AG04449 (cell line): ENCODE measurements at regions not wholly inside any gene's neighbourhood (a gene's known extent, or its start where the extent isn't known, plus 50 kb on each side); places are given as distances from the start of the nearest gene placed in this dataset.

Experiments
- CTCF ChIA-PET: fragments of 350-600 bp; formaldehyde crosslinking; extraction: SDS; loops from one replicate; lab custom pipeline; 2021; ENCODE audit warnings: antibody characterized with exemption; lab: Yijun Ruan, JAX
- POLR2A ChIA-PET: fragments of 400-600, 350-600 bp; formaldehyde crosslinking; extraction: SDS; loops from one replicate; lab custom pipeline; 2020; ENCODE audit warnings: antibody characterized with exemption, inconsistent platforms; lab: Yijun Ruan, JAX
- DNase-seq: peaks from one replicate; pipeline ENCODE4 v3.0.0-alpha.2; 2010; ENCODE audit warnings: low read depth, low spot score
- H3K4me3 ChIP-seq: 2 replicates; pipeline ENCODE4 v1.5.1; 2011; ENCODE audit warnings: low read depth, mild to moderate bottlenecking, control low read depth, low read length
- TF ChIP-seq, protein P1 (sequence below): IDR thresholded peaks from one replicate; pipeline ENCODE4 v1.5.1; 2011; ENCODE audit warnings: mild to moderate bottlenecking, moderate library complexity, low read length, control low read depth, inconsistent platforms; ENCODE audit not compliant: insufficient read depth; ENCODE audit errors: missing control alignments

DNA sequence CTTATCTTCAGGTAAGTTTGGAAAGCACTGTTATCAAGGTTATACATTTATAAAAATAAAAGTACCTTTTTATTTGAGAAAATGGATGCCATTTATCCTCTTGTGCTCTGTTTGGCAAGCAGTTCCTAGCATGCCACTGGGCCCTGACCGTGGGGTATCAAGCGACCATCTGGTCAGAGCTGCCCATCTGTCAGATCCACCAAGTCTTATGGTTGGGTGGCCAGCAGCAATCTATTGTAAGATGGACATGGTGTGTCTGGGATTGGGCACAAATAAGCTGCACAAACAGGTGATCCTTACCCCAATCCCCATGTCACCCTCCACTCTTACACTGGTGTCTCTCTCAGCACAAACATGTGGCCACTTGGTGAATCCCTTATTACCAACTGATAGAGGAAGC is 178.5 kb downstream of the DLEU7 start:
- POLR2A ChIA-PET, result no interaction called here
- no peak overlapping the region for H3K4me3 ChIP-seq
- DNase-seq, result no peak
- TF ChIP-seq, protein P1, sequence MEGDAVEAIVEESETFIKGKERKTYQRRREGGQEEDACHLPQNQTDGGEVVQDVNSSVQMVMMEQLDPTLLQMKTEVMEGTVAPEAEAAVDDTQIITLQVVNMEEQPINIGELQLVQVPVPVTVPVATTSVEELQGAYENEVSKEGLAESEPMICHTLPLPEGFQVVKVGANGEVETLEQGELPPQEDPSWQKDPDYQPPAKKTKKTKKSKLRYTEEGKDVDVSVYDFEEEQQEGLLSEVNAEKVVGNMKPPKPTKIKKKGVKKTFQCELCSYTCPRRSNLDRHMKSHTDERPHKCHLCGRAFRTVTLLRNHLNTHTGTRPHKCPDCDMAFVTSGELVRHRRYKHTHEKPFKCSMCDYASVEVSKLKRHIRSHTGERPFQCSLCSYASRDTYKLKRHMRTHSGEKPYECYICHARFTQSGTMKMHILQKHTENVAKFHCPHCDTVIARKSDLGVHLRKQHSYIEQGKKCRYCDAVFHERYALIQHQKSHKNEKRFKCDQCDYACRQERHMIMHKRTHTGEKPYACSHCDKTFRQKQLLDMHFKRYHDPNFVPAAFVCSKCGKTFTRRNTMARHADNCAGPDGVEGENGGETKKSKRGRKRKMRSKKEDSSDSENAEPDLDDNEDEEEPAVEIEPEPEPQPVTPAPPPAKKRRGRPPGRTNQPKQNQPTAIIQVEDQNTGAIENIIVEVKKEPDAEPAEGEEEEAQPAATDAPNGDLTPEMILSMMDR, result no peak
- CTCF ChIA-PET, result interaction anchor here (1.3 kb wide), 1 partner anchor 13 kb away, joined by 4 read pairs; no protein-coding TSS in a partner anchor

DNA sequence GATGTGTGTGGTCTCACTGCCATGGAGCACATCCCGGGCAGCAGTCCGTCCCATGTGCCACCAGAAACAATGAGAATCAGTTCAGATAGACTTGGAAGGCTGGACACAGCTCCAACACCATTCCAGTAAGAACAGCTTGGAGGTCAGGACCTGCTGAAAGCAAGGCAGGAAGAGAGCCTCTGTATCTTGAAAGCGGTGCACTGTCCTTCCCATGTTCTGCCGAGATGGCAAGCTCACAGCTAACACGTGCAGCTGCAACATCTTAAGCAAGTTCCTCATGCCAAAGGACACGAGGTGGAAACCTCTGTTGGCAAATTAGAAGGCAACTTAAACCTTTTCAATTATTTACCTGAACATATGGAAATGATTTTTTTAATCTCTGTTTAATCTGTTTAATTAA is 175.4 kb downstream of the DLEU7 start:
- no peak for DNase-seq

DNA sequence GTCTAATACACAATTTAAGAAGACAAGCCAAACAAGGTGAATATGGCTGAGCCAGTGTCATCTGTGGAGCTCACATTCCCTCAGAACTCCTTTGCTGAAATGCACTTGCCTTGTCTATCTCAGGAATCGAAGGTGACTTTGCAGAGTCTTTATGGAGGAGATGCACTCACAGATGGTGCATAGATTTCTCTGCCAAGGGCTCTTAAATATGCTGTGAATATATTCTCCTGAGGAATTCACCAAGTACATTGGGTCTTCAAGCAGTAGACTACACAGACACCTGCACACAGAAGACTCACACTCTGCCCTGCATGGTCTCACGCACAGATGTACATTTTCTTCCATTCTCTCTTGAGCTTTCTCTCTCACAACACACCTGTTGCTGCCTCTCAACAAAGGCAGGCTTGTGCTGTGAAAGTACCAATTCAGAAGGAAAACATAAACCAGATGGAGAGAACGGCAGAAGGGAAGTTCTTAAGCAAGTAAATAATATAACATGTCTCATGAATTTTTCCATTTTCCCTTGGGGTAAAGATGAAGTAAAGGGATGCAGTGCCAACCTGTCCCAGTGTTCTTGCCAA is 174.7 kb downstream of the DLEU7 start:
- ChIA-PET CTCF (interaction anchor here (0.9 kb wide), 2 partner anchors 10 to 542 kb away, joined by 3 read pairs; no protein-coding TSS in a partner anchor), POLR2A (no interaction called here)
- H3K4me3 ChIP-seq, result no peak overlapping the region
- TF ChIP-seq, protein P1, result no peak
- DNase-seq, result no peak

More for the DNA sequence above, 175.4 kb downstream of the DLEU7 start:
- CTCF ChIA-PET, result interaction anchor here (0.9 to 1.6 kb wide), 3 partner anchors 9 to 542 kb away, joined by 3 read pairs; no protein-coding TSS in a partner anchor
- TF ChIP-seq, protein P1, result no peak
- H3K4me3 ChIP-seq, result no peak overlapping the region
- POLR2A ChIA-PET, result no interaction called here

DNA sequence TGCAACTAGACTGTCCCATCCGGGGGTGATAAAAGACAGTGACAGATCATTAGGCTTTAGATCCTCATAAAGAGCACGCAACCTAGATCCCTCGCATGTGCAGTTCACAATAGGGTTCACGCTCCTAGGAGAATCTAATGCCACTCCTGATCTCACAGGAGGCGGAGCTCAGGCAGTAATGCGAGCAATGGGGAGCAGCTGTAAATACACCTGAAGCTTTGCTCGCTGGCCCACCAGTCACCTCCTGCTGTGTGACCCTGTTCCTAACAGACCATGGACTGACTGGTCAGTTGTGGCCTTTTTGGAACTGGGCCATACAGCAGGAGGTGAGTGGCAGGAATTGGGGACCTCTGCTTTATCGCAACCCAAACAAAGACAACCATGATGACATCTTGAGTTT is 173.2 kb downstream of the DLEU7 start:
- ChIA-PET CTCF (no interaction called here), POLR2A (no interaction called here)
- TF ChIP-seq, protein P1, result no peak
- DNase-seq, result no peak
- no peak overlapping the region for H3K4me3 ChIP-seq

DNA sequence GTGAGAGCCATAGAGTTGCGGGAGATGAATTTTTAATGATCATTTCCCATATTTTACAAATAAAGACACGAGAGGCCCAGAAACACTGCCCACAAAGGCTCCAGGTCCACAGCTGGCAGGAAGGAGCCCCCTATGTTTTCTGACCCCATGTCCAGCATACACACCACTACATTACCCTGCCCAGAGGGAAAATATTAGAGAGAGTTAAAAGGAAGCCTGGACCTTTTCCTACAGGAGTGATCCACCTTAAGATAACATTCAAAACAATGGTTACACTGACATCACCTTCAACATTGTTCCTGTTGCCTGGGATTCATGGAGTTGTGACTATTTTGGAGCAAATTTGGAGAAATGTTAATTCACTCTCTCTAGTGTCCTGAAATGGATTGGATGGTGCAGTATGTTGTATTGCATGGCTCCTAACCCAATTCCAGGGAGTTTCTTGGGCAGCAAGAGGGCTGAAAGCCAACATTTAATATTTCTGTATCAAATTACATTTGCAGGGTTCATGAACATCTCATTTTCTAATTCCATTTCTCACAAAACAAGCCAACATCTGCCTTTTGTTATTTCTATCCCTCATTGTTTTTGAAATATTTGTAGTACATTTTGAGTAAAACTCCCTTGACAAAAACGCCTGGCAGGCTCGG is 172.5 kb downstream of the DLEU7 start:
- H3K4me3 ChIP-seq, result no peak overlapping the region
- TF ChIP-seq, protein P1, result no peak
- no peak for DNase-seq
- POLR2A ChIA-PET, result no interaction called here
- CTCF ChIA-PET, result no interaction called here

DNA sequence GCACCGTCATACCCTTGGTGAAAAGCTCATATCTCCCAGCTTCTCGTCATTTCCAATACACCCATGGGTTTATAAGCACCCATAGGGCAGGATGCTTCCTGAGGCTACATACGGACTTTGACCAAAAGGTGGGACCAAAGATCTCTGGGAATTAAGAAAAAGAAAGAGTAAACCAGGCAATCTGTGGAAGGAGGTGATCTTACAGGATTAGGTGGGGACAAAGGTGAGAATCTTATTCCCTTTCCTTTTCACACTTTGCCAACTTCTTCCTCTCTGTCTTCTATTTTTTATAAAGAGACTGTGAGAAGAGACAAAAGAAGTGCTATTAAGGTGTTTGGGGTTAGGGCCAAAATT is 172.0 kb downstream of the DLEU7 start:
- TF ChIP-seq, protein P1, result no peak
- CTCF ChIA-PET, result no interaction called here
- DNase-seq, result no peak
- POLR2A ChIA-PET, result no interaction called here
- H3K4me3 ChIP-seq, result no peak overlapping the region
